Naive thymus-derived CD4-positive, alpha-beta T cell (primary cell): ENCODE measurements at regions not wholly inside any gene's neighbourhood (a gene's known extent, or its start where the extent isn't known, plus 50 kb on each side); places are given as distances from the start of the nearest gene placed in this dataset.

Experiments
- ATAC-seq: fragments of 150-1000 bp; cut with Tn5 transposase; 2 replicates; pipeline ENCODE4 v1.10.0; 2021; ENCODE audit warnings: mild to moderate bottlenecking, moderate library complexity
- CTCF ChIA-PET: fragments of 350-600 bp; sonication (Branson Sonifier 250); formaldehyde crosslinking; loops from one replicate; lab custom pipeline; 2021; ENCODE audit warnings: antibody characterized with exemption; lab: Charles Lee
- POLR2A ChIA-PET: fragments of 350-600 bp; sonication (Branson Sonifier 250); formaldehyde crosslinking; loops from one replicate; lab custom pipeline; 2021; ENCODE audit warnings: antibody characterized with exemption, inconsistent platforms; lab: Charles Lee
- DNase-seq, 9 donors: peaks; one replicate each; pipeline versions ENCODE4 v3.0.0 to v3.0.0-alpha.2; 2020 to 2022; ENCODE audit warnings: mixed read lengths in 1 of 9
- H3K27ac ChIP-seq: one replicate; pipeline ENCODE4 v1.7.0; 2013; ENCODE audit warnings: mild to moderate bottlenecking, low read depth, low read length, moderate library complexity
- H3K27me3 ChIP-seq, 2 donors: one replicate each; pipeline ENCODE4 v1.7.0; 2013; ENCODE audit warnings: low read length in 2 of 2, mild to moderate bottlenecking in 2 of 2, moderate library complexity in 2 of 2; ENCODE audit not compliant: control insufficient read depth in 2 of 2, insufficient read depth in 2 of 2
- H3K36me3 ChIP-seq, 3 experiments: 1 replicate in 2 of 3; 2 replicates in 1 of 3; pipeline ENCODE4 v1.7.0; 2013; ENCODE audit warnings: low read length in 3 of 3, mild to moderate bottlenecking in 3 of 3, moderate library complexity in 1 of 3; ENCODE audit not compliant: insufficient read depth in 3 of 3, control insufficient read depth in 2 of 3
- H3K4me1 ChIP-seq, 2 donors: one replicate each; pipeline ENCODE4 v1.7.0; 2013; ENCODE audit warnings: low read length in 2 of 2, mild to moderate bottlenecking in 2 of 2, moderate library complexity in 1 of 2; ENCODE audit not compliant: control insufficient read depth in 2 of 2, insufficient read depth in 2 of 2
- H3K4me3 ChIP-seq: 2 replicates; pipeline ENCODE4 v1.7.0; 2013; ENCODE audit warnings: mild to moderate bottlenecking, low read length
- H3K9me3 ChIP-seq, 3 experiments: 1 replicate in 2 of 3; 2 replicates in 1 of 3; pipeline ENCODE4 v1.7.0; 2013; ENCODE audit warnings: low read length in 3 of 3; ENCODE audit not compliant: control insufficient read depth in 2 of 3
- H3K27ac Mint-ChIP-seq, 9 donors: one replicate each; pipeline ENCODE4 v1.8.0; 2020 to 2022; ENCODE audit warnings: mixed read lengths in 9 of 9, mild to moderate bottlenecking in 8 of 9, moderate library complexity in 5 of 9, inconsistent platforms in 2 of 9
- H3K27me3 Mint-ChIP-seq, 5 donors: one replicate each; pipeline ENCODE4 v1.8.0; 2021 to 2022; ENCODE audit warnings: mixed read lengths in 5 of 5, mild to moderate bottlenecking in 1 of 5
- H3K36me3 Mint-ChIP-seq, 5 donors: one replicate each; pipeline ENCODE4 v1.8.0; 2020 to 2022; ENCODE audit warnings: mixed read lengths in 5 of 5, mild to moderate bottlenecking in 3 of 5, inconsistent platforms in 1 of 5
- H3K4me1 Mint-ChIP-seq, 7 donors: one replicate each; pipeline ENCODE4 v1.8.0; 2020 to 2022; ENCODE audit warnings: mixed read lengths in 7 of 7, mild to moderate bottlenecking in 3 of 7, inconsistent platforms in 1 of 7
- H3K4me3 Mint-ChIP-seq, 10 donors: one replicate each; pipeline ENCODE4 v1.8.0; 2020 to 2022; ENCODE audit warnings: mild to moderate bottlenecking in 10 of 10, mixed read lengths in 10 of 10, moderate library complexity in 6 of 10, inconsistent platforms in 2 of 10
- H3K9me3 Mint-ChIP-seq, 11 donors: one replicate each; pipeline ENCODE4 v1.8.0; 2020 to 2022; ENCODE audit warnings: mixed read lengths in 11 of 11, mild to moderate bottlenecking in 4 of 11, inconsistent platforms in 1 of 11, moderate library complexity in 1 of 11
- intact Hi-C, 2 donors: fragments of 100-400 bp; cut with micrococcal nuclease; formaldehyde crosslinking; loops; one replicate each; pipeline ENCODE4 v1.15.1; 2023

- H3K36me3 Mint-ChIP-seq, result peaks cover 1 to 48% (median 4%) of the 10 kb centered on the region in 5 donors
- H3K27ac Mint-ChIP-seq, result no peak overlapping the region
- Histone ChIP-seq H3K4me1 (no peaks in the 10 kb centered on the region), H3K4me3 (no peak overlapping the region), H3K27me3 (no peaks in the 10 kb centered on the region), H3K36me3 (no peaks in the 10 kb centered on the region), H3K9me3 (no peaks in the 10 kb centered on the region), H3K27ac (no peak overlapping the region)
- POLR2A ChIA-PET, result no interaction called here
- no peak overlapping the region for H3K4me3 Mint-ChIP-seq
- H3K4me1 Mint-ChIP-seq, result peaks cover 0 to 1% (median 0%) of the 10 kb centered on the region in 7 donors
- intact Hi-C loops, result no loop called here
- ATAC-seq (no peak), DNase-seq (no peak)
- CTCF ChIA-PET, result no interaction called here
- H3K9me3 Mint-ChIP-seq, result peaks cover 2 to 42% (median 7%) of the 10 kb centered on the region in 11 donors
- no peaks in the 10 kb centered on the region for H3K27me3 Mint-ChIP-seq
Measured at GRCh38 chr5:40453689-40454088, 226.0 kb upstream of the PTGER4 start.

- Histone ChIP-seq H3K4me3 (no peak overlapping the region), H3K4me1 (no peaks in the 10 kb centered on the region), H3K27ac (no peak overlapping the region), H3K27me3 (no peaks in the 10 kb centered on the region), H3K9me3 (no peaks in the 10 kb centered on the region), H3K36me3 (no peaks in the 10 kb centered on the region)
- CTCF ChIA-PET, result interaction anchor here (0.7 kb wide), 1 partner anchor 11 kb away, joined by 3 read pairs; no protein-coding TSS in a partner anchor
- DNase-seq (no peak), ATAC-seq (no peak)
- Mint-ChIP-seq H3K4me1 (no peaks in the 10 kb centered on the region), H3K4me3 (no peak overlapping the region), H3K27me3 (no peaks in the 10 kb centered on the region), H3K27ac (no peak overlapping the region), H3K36me3 (peaks cover 0 to 53% (median 3%) of the 10 kb centered on the region in 5 donors), H3K9me3 (peaks cover 0 to 47% (median 8%) of the 10 kb centered on the region in 11 donors)
- POLR2A ChIA-PET, result no interaction called here
- intact Hi-C loops, result no loop called here
Measured at GRCh38 chr5:40452874-40453624, 226.7 kb upstream of the PTGER4 start.

- Histone ChIP-seq H3K4me1 (peaks cover under 1 to 5% of the 10 kb centered on the region in 2 donors), H3K27me3 (no peaks in the 10 kb centered on the region), H3K4me3 (no peak overlapping the region), H3K36me3 (no peaks in the 10 kb centered on the region), H3K27ac (no peak overlapping the region), H3K9me3 (no peaks in the 10 kb centered on the region)
- Mint-ChIP-seq H3K9me3 (peaks cover 3 to 48% (median 13%) of the 10 kb centered on the region in 11 donors), H3K4me1 (peaks cover under 1 to 8% (median 7%) of the 10 kb centered on the region in 7 donors), H3K27ac (no peak overlapping the region), H3K36me3 (peaks cover 0 to 63% (median 3%) of the 10 kb centered on the region in 5 donors), H3K27me3 (no peaks in the 10 kb centered on the region), H3K4me3 (no peak overlapping the region)
- ATAC-seq (no peak), DNase-seq (no peak)
- CTCF ChIA-PET, result no interaction called here
- POLR2A ChIA-PET, result no interaction called here
- intact Hi-C loops, result no loop called here
Measured at GRCh38 chr5:40447438-40447837, 232.3 kb upstream of the PTGER4 start.

DNA sequence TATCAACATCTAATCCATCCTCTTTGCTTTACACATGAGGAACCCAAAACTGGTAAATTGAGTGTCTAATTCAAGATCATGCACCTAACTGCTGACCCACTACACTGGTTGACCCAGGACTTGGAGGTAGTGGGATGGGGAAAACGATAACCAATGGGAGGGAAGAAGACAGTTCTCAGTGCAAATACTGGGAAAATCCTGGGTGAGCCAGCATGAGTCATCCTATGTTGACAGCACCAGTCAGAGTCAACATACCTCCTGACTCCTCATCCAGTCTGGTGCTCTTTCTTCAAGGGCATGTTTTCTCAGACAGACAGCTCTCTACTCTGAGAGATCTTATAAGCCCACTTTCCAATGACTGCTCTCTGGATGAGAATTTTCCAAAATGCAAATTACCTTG is 232.8 kb upstream of the PTGER4 start:
- H3K36me3 Mint-ChIP-seq, result peaks cover 0 to 59% (median 0%) of the 10 kb centered on the region in 5 donors
- ChIA-PET CTCF (no interaction called here), POLR2A (no interaction called here)
- Histone ChIP-seq H3K27ac (no peak overlapping the region), H3K36me3 (no peaks in the 10 kb centered on the region), H3K4me3 (no peak overlapping the region), H3K27me3 (no peaks in the 10 kb centered on the region), H3K4me1 (peaks cover 6 to 10% of the 10 kb centered on the region in 2 donors), H3K9me3 (no peaks in the 10 kb centered on the region)
- intact Hi-C loops, result no loop called here
- H3K9me3 Mint-ChIP-seq, result peaks cover 2 to 44% (median 10%) of the 10 kb centered on the region in 11 donors
- peaks cover 5 to 14% (median 13%) of the 10 kb centered on the region in 7 donors for H3K4me1 Mint-ChIP-seq
- no peak overlapping the region for H3K4me3 Mint-ChIP-seq
- ATAC-seq (peak; percentile 31), DNase-seq (no peak)
- no peaks in the 10 kb centered on the region for H3K27me3 Mint-ChIP-seq
- H3K27ac Mint-ChIP-seq, result no peak overlapping the region

GRCh38 chr5:40442346-40442745 is 237.4 kb upstream of the PTGER4 start:
- CTCF ChIA-PET, result interaction anchor here (0.5 to 1.8 kb wide), 4 partner anchors 10 to 68 kb away, joined by 3 read pairs; no protein-coding TSS in a partner anchor

GRCh38 chr5:40441733-40442132 is 238.0 kb upstream of the PTGER4 start:
- no peaks in the 10 kb centered on the region for H3K27me3 Mint-ChIP-seq
- DNase-seq (peak in 8 of 9 donors; percentile 33 to 61 (median 40)), ATAC-seq (peak; percentile 78)
- H3K4me1 Mint-ChIP-seq, result peaks cover 23 to 51% (median 44%) of the 10 kb centered on the region in 7 donors
- ChIA-PET CTCF (interaction anchor here (0.8 to 1.8 kb wide), 5 partner anchors 10 to 68 kb away, joined by 3 to 4 read pairs (median 3); no protein-coding TSS in a partner anchor), POLR2A (interaction anchor here (0.7 to 2.8 kb wide), 3 partner anchors 31 to 243 kb away, joined by 3 to 15 read pairs (median 7); partner anchors contain the start of gene PTGER4)
- H3K4me1 ChIP-seq, result peaks cover 24 to 35% of the 10 kb centered on the region in 2 donors
- no peaks in the 10 kb centered on the region for H3K9me3 ChIP-seq
- H3K27ac Mint-ChIP-seq, result peak overlapping the region; percentile 75 to 99 (median 92)
- no peaks in the 10 kb centered on the region for H3K36me3 ChIP-seq
- H3K9me3 Mint-ChIP-seq, result peaks cover 0 to 15% (median 9%) of the 10 kb centered on the region in 11 donors
- H3K4me3 ChIP-seq, result peak overlapping the region; percentile 40
- intact Hi-C loops, result loop anchor here (1.0 to 5.0 kb wide), 7 partner anchors 31 to 494 kb away; no protein-coding TSS in a partner anchor
- H3K36me3 Mint-ChIP-seq, result peaks cover 0 to 27% (median 0%) of the 10 kb centered on the region in 5 donors
- peak overlapping the region; percentile 64 to 86 (median 71) for H3K4me3 Mint-ChIP-seq
- H3K27me3 ChIP-seq, result no peaks in the 10 kb centered on the region
- peak overlapping the region; percentile 73 for H3K27ac ChIP-seq

More at GRCh38 chr5:40442346-40442745, 237.4 kb upstream of the PTGER4 start:
- Histone ChIP-seq H3K36me3 (no peaks in the 10 kb centered on the region), H3K4me1 (peaks cover 18 to 29% of the 10 kb centered on the region in 2 donors), H3K27ac (peak overlapping the region; percentile 73), H3K9me3 (no peaks in the 10 kb centered on the region), H3K4me3 (no peak overlapping the region), H3K27me3 (no peaks in the 10 kb centered on the region)
- Mint-ChIP-seq H3K9me3 (peaks cover 0 to 17% (median 9%) of the 10 kb centered on the region in 11 donors), H3K4me1 (peaks cover 21 to 46% (median 41%) of the 10 kb centered on the region in 7 donors), H3K36me3 (peaks cover 0 to 30% (median 0%) of the 10 kb centered on the region in 5 donors), H3K27me3 (no peaks in the 10 kb centered on the region), H3K27ac (peak overlapping the region; percentile 75 to 99 (median 92)), H3K4me3 (peak overlapping the region in 9 of 10 donors; percentile 12 to 86 (median 70))
- POLR2A ChIA-PET, result interaction anchor here (0.8 to 2.8 kb wide), 3 partner anchors 32 to 237 kb away, joined by 3 to 15 read pairs (median 3); partner anchors contain the start of gene PTGER4
- ATAC-seq (peak; percentile 62), DNase-seq (peak in 7 of 9 donors; percentile 23 to 62 (median 40))
- intact Hi-C loops, result loop anchor here (1.0 to 5.0 kb wide), 7 partner anchors 32 to 495 kb away; no protein-coding TSS in a partner anchor
